WTC11 (cell line): ENCODE measurements at regions not wholly inside any gene's neighbourhood (a gene's known extent, or its start where the extent isn't known, plus 50 kb on each side); places are given as distances from the start of the nearest gene placed in this dataset.

ENCODE experiments used
- ATAC-seq: fragments of 200-7000 bp; cut with Tn5 transposase; 2 replicates; pipeline ENCODE4 v1.10.0; 2021; ENCODE audit warnings: mild to moderate bottlenecking, moderate library complexity
- CTCF ChIA-PET: fragments of 300-600 bp; sonication (Branson Sonifier 250); formaldehyde crosslinking; loops from one replicate; lab custom pipeline; 2021; ENCODE audit warnings: antibody characterized with exemption; lab: Charles Lee
- POLR2A ChIA-PET: fragments of 350-600 bp; sonication (Branson Sonifier 250); formaldehyde crosslinking; loops from one replicate; lab custom pipeline; 2021; ENCODE audit warnings: antibody characterized with exemption; lab: Charles Lee
- DNase-seq: peaks from one replicate; pipeline ENCODE4 v3.0.0; 2021; ENCODE audit warnings: low spot score
- H3K27ac Mint-ChIP-seq: 2 replicates; pipeline ENCODE4 v1.8.0; 2021; ENCODE audit warnings: mixed read lengths
- H3K27me3 Mint-ChIP-seq: 2 replicates; pipeline ENCODE4 v1.8.0; 2021; ENCODE audit warnings: low read depth, mild to moderate bottlenecking, moderate library complexity, mixed read lengths
- H3K36me3 Mint-ChIP-seq: 2 replicates; pipeline ENCODE4 v1.8.0; 2021; ENCODE audit warnings: mixed read lengths
- H3K4me1 Mint-ChIP-seq: 2 replicates; pipeline ENCODE4 v1.8.0; 2022; ENCODE audit warnings: mixed read lengths
- H3K4me3 Mint-ChIP-seq: 2 replicates; pipeline ENCODE4 v1.8.0; 2021; ENCODE audit warnings: mild to moderate bottlenecking, moderate library complexity, mixed read lengths
- H3K9me3 Mint-ChIP-seq: 2 replicates; pipeline ENCODE4 v1.8.0; 2021; ENCODE audit warnings: mixed read lengths
- CBFB ChIP-seq: sonication (generic); formaldehyde crosslinking; IDR thresholded peaks from 2 replicates; pipeline ENCODE4 v1.8.1; 2022; ENCODE audit warnings: mild to moderate bottlenecking, low read depth, missing genetic modification reagents
- ETV6 ChIP-seq: sonication (generic); formaldehyde crosslinking; IDR thresholded peaks from 2 replicates; pipeline ENCODE4 v1.8.1; 2022; ENCODE audit warnings: mild to moderate bottlenecking, missing genetic modification reagents
- GABPB1 ChIP-seq: sonication (generic); formaldehyde crosslinking; IDR thresholded peaks from 2 replicates; pipeline ENCODE4 v1.8.1; 2023; ENCODE audit warnings: mild to moderate bottlenecking, missing genetic modification reagents
- GRHL2 ChIP-seq: fragments of 250-450 bp; sonication (Bioruptor Pico); IDR thresholded peaks from 2 replicates; pipeline ENCODE4 v1.8.0; 2022; ENCODE audit warnings: mild to moderate bottlenecking, moderate library complexity; ENCODE audit not compliant: insufficient replicate concordance, severe bottlenecking
- GTF2I ChIP-seq: fragments of 250-450 bp; sonication (Bioruptor Pico); conservative IDR thresholded peaks from 2 replicates; pipeline ENCODE4 v1.4.0; 2021; ENCODE audit warnings: mild to moderate bottlenecking
- JUN ChIP-seq: sonication (generic); formaldehyde crosslinking; IDR thresholded peaks from 2 replicates; pipeline ENCODE4 v1.8.0; 2023; ENCODE audit warnings: mild to moderate bottlenecking, missing genetic modification reagents
- KAT7 ChIP-seq: sonication (generic); formaldehyde crosslinking; IDR thresholded peaks from 2 replicates; pipeline ENCODE4 v1.8.1; 2023; ENCODE audit warnings: missing genetic modification reagents, mild to moderate bottlenecking, borderline replicate concordance
- MXD4 ChIP-seq: fragments of 250-450 bp; sonication (Bioruptor Pico); IDR thresholded peaks from 2 replicates; pipeline ENCODE4 v1.8.0; 2021; ENCODE audit warnings: mild to moderate bottlenecking, moderate library complexity, borderline replicate concordance
- NFATC4 ChIP-seq: fragments of 250-450 bp; sonication (Bioruptor Pico); IDR thresholded peaks from 2 replicates; pipeline ENCODE4 v1.9.0; 2021; ENCODE audit warnings: mild to moderate bottlenecking
- NFYB ChIP-seq: sonication (generic); formaldehyde crosslinking; conservative IDR thresholded peaks from 2 replicates; pipeline ENCODE4 v1.8.0; 2022; ENCODE audit warnings: low read depth, missing genetic modification reagents
- PRRX2 ChIP-seq: fragments of 250-450 bp; sonication (Bioruptor Pico); IDR thresholded peaks from 2 replicates; pipeline ENCODE4 v1.8.0; 2021; ENCODE audit warnings: mild to moderate bottlenecking
- TCF7 ChIP-seq: sonication (generic); formaldehyde crosslinking; IDR thresholded peaks from 2 replicates; pipeline ENCODE4 v1.8.0; 2022; ENCODE audit warnings: mild to moderate bottlenecking, low read depth, missing genetic modification reagents, moderate library complexity
- ZNF121 ChIP-seq: sonication (generic); formaldehyde crosslinking; IDR thresholded peaks from 2 replicates; pipeline ENCODE4 v1.8.0; 2023; ENCODE audit warnings: missing genetic modification reagents
- ZNF219 ChIP-seq: sonication (generic); formaldehyde crosslinking; IDR thresholded peaks from 2 replicates; pipeline ENCODE4 v1.8.0; 2023; ENCODE audit warnings: missing genetic modification reagents, mild to moderate bottlenecking, borderline replicate concordance
- ZNF317 ChIP-seq: sonication (generic); formaldehyde crosslinking; IDR thresholded peaks from 2 replicates; pipeline ENCODE4 v1.8.1; 2023; ENCODE audit warnings: low read depth, mild to moderate bottlenecking, moderate library complexity, missing genetic modification reagents, borderline replicate concordance
- ZNF396 ChIP-seq: fragments of 250-450 bp; sonication (Bioruptor Pico); IDR thresholded peaks from 2 replicates; pipeline ENCODE4 v1.8.0; 2021; ENCODE audit warnings: mild to moderate bottlenecking, moderate library complexity, borderline replicate concordance
- TF ChIP-seq, protein P1 (sequence below): sonication (generic); formaldehyde crosslinking; IDR thresholded peaks from 2 replicates; pipeline ENCODE4 v1.8.0; 2022; ENCODE audit warnings: mild to moderate bottlenecking, missing genetic modification reagents
- TF ChIP-seq, protein P2 (sequence below): sonication (generic); formaldehyde crosslinking; IDR thresholded peaks from 2 replicates; pipeline ENCODE4 v1.8.0; 2023; ENCODE audit warnings: mild to moderate bottlenecking, missing genetic modification reagents
- TF ChIP-seq, protein P3 (sequence below): sonication (generic); formaldehyde crosslinking; IDR thresholded peaks from 2 replicates; pipeline ENCODE4 v1.8.0; 2022; ENCODE audit warnings: mild to moderate bottlenecking, missing genetic modification reagents
- TF ChIP-seq, protein P4 (sequence below): fragments of 250-450 bp; sonication (Bioruptor Pico); IDR thresholded peaks from 2 replicates; pipeline ENCODE4 v1.9.0; 2021; ENCODE audit warnings: mild to moderate bottlenecking, borderline replicate concordance
- TF ChIP-seq, protein P5 (sequence below): sonication (generic); formaldehyde crosslinking; IDR thresholded peaks from 2 replicates; pipeline ENCODE4 v1.8.1; 2022; ENCODE audit warnings: low read depth, missing genetic modification reagents, borderline replicate concordance
- TF ChIP-seq, protein P6 (sequence below): sonication (generic); formaldehyde crosslinking; IDR thresholded peaks from 2 replicates; pipeline ENCODE4 v1.8.1; 2023; ENCODE audit warnings: mild to moderate bottlenecking, moderate library complexity, missing genetic modification reagents
- TF ChIP-seq, protein P7 (sequence below): fragments of 250-450 bp; sonication (Bioruptor Pico); IDR thresholded peaks from 2 replicates; pipeline ENCODE4 v1.9.0; 2021; ENCODE audit warnings: mild to moderate bottlenecking

DNA sequence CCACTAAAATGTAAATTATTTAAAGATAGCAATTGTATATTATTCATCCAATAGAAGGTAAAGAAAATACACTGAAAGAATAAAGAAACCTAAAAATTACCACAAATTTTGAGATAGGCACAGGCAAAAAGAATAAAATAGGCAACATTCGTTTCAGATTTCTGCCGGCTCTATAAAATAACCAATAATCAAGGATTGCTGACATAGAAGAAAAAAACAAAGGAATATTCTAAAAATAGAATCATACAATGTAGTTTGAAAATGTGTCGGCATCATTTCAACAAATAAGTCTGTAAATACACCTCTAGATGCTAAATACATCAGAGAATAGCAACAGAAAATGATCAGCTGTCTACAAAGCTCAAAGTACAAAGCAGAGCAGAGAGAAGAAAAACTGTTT is 973.3 kb downstream of the EPHA7 start:
- TF ChIP-seq, protein P1, sequence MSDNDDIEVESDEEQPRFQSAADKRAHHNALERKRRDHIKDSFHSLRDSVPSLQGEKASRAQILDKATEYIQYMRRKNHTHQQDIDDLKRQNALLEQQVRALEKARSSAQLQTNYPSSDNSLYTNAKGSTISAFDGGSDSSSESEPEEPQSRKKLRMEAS: no peak
- TF ChIP-seq MXD4 (CRISPR knock-in tag): no peak
- TF ChIP-seq CBFB (CRISPR knock-in tag): no peak
- no peak for TF ChIP-seq TCF7 (CRISPR knock-in tag)
- TF ChIP-seq, protein P2, sequence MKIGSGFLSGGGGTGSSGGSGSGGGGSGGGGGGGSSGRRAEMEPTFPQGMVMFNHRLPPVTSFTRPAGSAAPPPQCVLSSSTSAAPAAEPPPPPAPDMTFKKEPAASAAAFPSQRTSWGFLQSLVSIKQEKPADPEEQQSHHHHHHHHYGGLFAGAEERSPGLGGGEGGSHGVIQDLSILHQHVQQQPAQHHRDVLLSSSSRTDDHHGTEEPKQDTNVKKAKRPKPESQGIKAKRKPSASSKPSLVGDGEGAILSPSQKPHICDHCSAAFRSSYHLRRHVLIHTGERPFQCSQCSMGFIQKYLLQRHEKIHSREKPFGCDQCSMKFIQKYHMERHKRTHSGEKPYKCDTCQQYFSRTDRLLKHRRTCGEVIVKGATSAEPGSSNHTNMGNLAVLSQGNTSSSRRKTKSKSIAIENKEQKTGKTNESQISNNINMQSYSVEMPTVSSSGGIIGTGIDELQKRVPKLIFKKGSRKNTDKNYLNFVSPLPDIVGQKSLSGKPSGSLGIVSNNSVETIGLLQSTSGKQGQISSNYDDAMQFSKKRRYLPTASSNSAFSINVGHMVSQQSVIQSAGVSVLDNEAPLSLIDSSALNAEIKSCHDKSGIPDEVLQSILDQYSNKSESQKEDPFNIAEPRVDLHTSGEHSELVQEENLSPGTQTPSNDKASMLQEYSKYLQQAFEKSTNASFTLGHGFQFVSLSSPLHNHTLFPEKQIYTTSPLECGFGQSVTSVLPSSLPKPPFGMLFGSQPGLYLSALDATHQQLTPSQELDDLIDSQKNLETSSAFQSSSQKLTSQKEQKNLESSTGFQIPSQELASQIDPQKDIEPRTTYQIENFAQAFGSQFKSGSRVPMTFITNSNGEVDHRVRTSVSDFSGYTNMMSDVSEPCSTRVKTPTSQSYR (CRISPR knock-in tag): no peak
- TF ChIP-seq, protein P3, sequence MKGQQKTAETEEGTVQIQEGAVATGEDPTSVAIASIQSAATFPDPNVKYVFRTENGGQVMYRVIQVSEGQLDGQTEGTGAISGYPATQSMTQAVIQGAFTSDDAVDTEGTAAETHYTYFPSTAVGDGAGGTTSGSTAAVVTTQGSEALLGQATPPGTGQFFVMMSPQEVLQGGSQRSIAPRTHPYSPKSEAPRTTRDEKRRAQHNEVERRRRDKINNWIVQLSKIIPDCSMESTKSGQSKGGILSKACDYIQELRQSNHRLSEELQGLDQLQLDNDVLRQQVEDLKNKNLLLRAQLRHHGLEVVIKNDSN: no peak
- TF ChIP-seq ZNF219 (CRISPR knock-in tag): no peak
- TF ChIP-seq, protein P4, sequence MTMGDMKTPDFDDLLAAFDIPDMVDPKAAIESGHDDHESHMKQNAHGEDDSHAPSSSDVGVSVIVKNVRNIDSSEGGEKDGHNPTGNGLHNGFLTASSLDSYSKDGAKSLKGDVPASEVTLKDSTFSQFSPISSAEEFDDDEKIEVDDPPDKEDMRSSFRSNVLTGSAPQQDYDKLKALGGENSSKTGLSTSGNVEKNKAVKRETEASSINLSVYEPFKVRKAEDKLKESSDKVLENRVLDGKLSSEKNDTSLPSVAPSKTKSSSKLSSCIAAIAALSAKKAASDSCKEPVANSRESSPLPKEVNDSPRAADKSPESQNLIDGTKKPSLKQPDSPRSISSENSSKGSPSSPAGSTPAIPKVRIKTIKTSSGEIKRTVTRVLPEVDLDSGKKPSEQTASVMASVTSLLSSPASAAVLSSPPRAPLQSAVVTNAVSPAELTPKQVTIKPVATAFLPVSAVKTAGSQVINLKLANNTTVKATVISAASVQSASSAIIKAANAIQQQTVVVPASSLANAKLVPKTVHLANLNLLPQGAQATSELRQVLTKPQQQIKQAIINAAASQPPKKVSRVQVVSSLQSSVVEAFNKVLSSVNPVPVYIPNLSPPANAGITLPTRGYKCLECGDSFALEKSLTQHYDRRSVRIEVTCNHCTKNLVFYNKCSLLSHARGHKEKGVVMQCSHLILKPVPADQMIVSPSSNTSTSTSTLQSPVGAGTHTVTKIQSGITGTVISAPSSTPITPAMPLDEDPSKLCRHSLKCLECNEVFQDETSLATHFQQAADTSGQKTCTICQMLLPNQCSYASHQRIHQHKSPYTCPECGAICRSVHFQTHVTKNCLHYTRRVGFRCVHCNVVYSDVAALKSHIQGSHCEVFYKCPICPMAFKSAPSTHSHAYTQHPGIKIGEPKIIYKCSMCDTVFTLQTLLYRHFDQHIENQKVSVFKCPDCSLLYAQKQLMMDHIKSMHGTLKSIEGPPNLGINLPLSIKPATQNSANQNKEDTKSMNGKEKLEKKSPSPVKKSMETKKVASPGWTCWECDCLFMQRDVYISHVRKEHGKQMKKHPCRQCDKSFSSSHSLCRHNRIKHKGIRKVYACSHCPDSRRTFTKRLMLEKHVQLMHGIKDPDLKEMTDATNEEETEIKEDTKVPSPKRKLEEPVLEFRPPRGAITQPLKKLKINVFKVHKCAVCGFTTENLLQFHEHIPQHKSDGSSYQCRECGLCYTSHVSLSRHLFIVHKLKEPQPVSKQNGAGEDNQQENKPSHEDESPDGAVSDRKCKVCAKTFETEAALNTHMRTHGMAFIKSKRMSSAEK (CRISPR knock-in tag): no peak
- no peak for TF ChIP-seq NFATC4 (CRISPR knock-in tag)
- TF ChIP-seq PRRX2 (CRISPR knock-in tag): no peak
- no peak for TF ChIP-seq KAT7
- no peak for TF ChIP-seq ZNF396 (CRISPR knock-in tag)
- no peak for TF ChIP-seq GABPB1 (CRISPR knock-in tag)
- no peak for TF ChIP-seq ZNF317 (CRISPR knock-in tag)
- TF ChIP-seq, protein P5, sequence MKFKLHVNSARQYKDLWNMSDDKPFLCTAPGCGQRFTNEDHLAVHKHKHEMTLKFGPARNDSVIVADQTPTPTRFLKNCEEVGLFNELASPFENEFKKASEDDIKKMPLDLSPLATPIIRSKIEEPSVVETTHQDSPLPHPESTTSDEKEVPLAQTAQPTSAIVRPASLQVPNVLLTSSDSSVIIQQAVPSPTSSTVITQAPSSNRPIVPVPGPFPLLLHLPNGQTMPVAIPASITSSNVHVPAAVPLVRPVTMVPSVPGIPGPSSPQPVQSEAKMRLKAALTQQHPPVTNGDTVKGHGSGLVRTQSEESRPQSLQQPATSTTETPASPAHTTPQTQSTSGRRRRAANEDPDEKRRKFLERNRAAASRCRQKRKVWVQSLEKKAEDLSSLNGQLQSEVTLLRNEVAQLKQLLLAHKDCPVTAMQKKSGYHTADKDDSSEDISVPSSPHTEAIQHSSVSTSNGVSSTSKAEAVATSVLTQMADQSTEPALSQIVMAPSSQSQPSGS (CRISPR knock-in tag): no peak
- TF ChIP-seq NFYB: no peak
- TF ChIP-seq JUN (CRISPR knock-in tag): no peak
- no peak for TF ChIP-seq GTF2I (CRISPR knock-in tag)
- H3K4me3 Mint-ChIP-seq: no peak overlapping the region
- H3K27ac Mint-ChIP-seq: no peak overlapping the region
- DNase-seq (no peak), ATAC-seq (no peak)
- H3K9me3 Mint-ChIP-seq: peaks cover 9% of the 10 kb centered on the region
- H3K27me3 Mint-ChIP-seq: peaks cover 2% of the 10 kb centered on the region; the same call in 1 of the 2 replicates
- H3K36me3 Mint-ChIP-seq: no peaks in the 10 kb centered on the region
- CTCF ChIA-PET: no interaction called here
- H3K4me1 Mint-ChIP-seq: no peaks in the 10 kb centered on the region
- POLR2A ChIA-PET: no interaction called here

DNA sequence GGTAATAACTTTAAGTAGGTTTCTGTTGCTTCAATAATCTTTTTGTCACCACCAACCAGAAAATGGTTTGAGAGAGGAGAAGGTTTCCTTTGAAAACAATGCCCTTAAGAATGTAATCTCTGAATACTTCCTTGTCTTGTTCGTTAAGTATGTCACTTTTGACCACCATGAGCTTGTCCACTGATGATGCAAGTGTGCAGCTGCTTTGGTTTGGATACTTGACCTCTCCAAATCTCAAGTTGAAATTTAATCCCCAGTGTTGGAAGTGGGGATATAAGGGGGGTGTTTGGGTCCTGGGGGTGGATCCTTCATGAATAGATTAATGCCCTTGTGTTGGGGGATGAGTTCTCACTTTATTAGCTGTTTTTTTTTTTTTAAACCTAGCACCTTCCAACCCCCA is 985.4 kb downstream of the EPHA7 start:
- no peak for TF ChIP-seq NFYB
- no peak for TF ChIP-seq ZNF121
- no peak for TF ChIP-seq ETV6 (CRISPR knock-in tag)
- TF ChIP-seq, protein P6, sequence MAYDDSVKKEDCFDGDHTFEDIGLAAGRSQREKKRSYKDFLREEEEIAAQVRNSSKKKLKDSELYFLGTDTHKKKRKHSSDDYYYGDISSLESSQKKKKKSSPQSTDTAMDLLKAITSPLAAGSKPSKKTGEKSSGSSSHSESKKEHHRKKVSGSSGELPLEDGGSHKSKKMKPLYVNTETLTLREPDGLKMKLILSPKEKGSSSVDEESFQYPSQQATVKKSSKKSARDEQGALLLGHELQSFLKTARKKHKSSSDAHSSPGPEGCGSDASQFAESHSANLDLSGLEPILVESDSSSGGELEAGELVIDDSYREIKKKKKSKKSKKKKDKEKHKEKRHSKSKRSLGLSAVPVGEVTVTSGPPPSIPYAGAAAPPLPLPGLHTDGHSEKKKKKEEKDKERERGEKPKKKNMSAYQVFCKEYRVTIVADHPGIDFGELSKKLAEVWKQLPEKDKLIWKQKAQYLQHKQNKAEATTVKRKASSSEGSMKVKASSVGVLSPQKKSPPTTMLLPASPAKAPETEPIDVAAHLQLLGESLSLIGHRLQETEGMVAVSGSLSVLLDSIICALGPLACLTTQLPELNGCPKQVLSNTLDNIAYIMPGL: no peak
- TF ChIP-seq, protein P7, sequence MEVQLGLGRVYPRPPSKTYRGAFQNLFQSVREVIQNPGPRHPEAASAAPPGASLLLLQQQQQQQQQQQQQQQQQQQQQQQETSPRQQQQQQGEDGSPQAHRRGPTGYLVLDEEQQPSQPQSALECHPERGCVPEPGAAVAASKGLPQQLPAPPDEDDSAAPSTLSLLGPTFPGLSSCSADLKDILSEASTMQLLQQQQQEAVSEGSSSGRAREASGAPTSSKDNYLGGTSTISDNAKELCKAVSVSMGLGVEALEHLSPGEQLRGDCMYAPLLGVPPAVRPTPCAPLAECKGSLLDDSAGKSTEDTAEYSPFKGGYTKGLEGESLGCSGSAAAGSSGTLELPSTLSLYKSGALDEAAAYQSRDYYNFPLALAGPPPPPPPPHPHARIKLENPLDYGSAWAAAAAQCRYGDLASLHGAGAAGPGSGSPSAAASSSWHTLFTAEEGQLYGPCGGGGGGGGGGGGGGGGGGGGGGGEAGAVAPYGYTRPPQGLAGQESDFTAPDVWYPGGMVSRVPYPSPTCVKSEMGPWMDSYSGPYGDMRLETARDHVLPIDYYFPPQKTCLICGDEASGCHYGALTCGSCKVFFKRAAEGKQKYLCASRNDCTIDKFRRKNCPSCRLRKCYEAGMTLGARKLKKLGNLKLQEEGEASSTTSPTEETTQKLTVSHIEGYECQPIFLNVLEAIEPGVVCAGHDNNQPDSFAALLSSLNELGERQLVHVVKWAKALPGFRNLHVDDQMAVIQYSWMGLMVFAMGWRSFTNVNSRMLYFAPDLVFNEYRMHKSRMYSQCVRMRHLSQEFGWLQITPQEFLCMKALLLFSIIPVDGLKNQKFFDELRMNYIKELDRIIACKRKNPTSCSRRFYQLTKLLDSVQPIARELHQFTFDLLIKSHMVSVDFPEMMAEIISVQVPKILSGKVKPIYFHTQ (CRISPR knock-in tag): no peak
- no peak for TF ChIP-seq GRHL2 (CRISPR knock-in tag)
- Mint-ChIP-seq H3K4me1 (no peaks in the 10 kb centered on the region), H3K9me3 (no peaks in the 10 kb centered on the region), H3K27me3 (no peaks in the 10 kb centered on the region), H3K27ac (no peak overlapping the region), H3K36me3 (no peaks in the 10 kb centered on the region), H3K4me3 (no peak overlapping the region)
- ChIA-PET CTCF (no interaction called here), POLR2A (no interaction called here)
- no peak for DNase-seq
- ATAC-seq: no peak
